Kidney epithelial cell (primary cell): ENCODE measurements at regions not wholly inside any gene's neighbourhood (a gene's known extent, or its start where the extent isn't known, plus 50 kb on each side); places are given as distances from the start of the nearest gene placed in this dataset.

ENCODE experiments used
- DNase-seq: peaks from one replicate; pipeline ENCODE4 v3.0.0-alpha.2; 2010; ENCODE audit warnings: low read depth
- H3K27me3 ChIP-seq: 2 replicates; pipeline ENCODE4 v1.6.0; 2011; ENCODE audit warnings: low read length; ENCODE audit not compliant: control insufficient read depth, insufficient read depth
- H3K36me3 ChIP-seq: 2 replicates; pipeline ENCODE4 v1.5.1; 2011; ENCODE audit warnings: low read length; ENCODE audit not compliant: control insufficient read depth, insufficient read depth
- H3K4me3 ChIP-seq: 2 replicates; pipeline ENCODE4 v1.5.1; 2011; ENCODE audit warnings: low read depth, mild to moderate bottlenecking, control low read depth, low read length
- CTCF ChIP-seq: IDR thresholded peaks from 2 replicates; pipeline ENCODE4 v1.5.1; 2011; ENCODE audit warnings: mild to moderate bottlenecking, moderate library complexity, low read length, control low read depth, inconsistent platforms; ENCODE audit not compliant: insufficient read depth, poor library complexity, severe bottlenecking

DNA sequence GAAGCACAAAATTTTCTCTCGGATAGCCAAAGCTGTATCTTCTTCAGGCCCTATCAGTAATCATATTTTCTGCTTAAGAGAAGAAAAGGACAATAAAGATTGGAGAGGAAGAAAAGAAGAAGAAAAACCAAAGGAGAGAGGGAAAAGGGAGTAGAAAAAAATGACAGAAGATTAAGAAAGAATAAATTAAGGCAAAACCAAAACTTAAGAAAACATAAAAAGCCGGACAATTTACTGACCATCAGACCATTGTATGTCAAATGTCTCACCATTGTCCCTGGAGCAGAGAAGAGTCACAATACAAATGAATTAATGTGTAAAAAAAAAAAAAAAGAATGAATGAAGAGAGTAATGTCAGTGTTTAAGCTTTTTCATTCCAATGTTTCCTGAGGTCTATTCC lies 1274.8 kb downstream of the FSCB start:
- no peaks in the 10 kb centered on the region for H3K27me3 ChIP-seq
- H3K4me3 ChIP-seq = no peak overlapping the region
- TF ChIP-seq CTCF = no peak
- DNase-seq = no peak
- H3K36me3 ChIP-seq = no peaks in the 10 kb centered on the region

DNA sequence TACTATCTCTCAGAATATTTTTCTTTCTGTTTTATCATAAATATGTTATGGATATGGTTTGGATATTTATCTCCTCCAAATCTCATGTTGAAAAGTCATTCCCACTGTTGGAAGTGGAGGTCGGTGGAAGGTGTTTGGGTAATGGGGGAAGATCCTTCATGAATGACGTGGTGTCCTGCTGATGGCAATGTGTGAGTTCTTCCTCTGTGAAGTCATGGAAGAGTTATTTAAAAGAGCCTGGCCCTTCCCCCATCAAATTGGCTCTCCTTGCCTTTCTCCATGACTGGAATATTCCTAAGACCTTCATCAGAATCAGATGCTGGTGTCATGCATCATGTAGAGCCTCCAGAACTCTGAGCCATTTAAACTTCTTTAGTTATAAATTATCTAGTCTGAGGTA lies 1291.6 kb downstream of the FSCB start:
- H3K36me3 ChIP-seq = no peaks in the 10 kb centered on the region
- TF ChIP-seq CTCF = no peak
- H3K27me3 ChIP-seq = no peaks in the 10 kb centered on the region
- no peak for DNase-seq
- H3K4me3 ChIP-seq = no peak overlapping the region

- Histone ChIP-seq H3K4me3 (no peak overlapping the region), H3K27me3 (no peaks in the 10 kb centered on the region), H3K36me3 (no peaks in the 10 kb centered on the region)
- no peak for TF ChIP-seq CTCF
- DNase-seq = no peak
Observed at GRCh38 chr14:43207189-43207588, 1299.9 kb downstream of the FSCB start.

GRCh38 chr14:43204816-43205215 lies 1302.3 kb downstream of the FSCB start:
- DNase-seq = peak; percentile 5
- no peak for TF ChIP-seq CTCF
- Histone ChIP-seq H3K4me3 (no peak overlapping the region), H3K27me3 (no peaks in the 10 kb centered on the region), H3K36me3 (no peaks in the 10 kb centered on the region)

DNA sequence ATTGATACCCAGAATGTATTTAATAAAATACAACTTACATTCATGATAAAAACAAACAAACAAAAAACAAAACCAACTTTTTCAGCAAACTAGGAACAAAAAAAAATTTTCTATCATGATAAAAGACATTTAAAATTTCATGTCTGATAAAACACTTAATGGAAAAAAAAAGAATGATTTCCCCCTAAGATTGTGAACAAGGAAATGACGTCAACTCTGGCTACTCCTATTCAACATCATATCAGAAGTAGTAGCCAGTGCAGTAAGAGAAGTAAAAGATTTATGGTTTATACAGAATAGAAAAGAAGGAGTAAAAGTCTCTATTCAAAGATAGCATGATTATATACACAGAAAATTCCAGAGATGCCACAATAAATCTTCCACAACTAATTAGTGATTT lies 1306.6 kb downstream of the FSCB start:
- Histone ChIP-seq H3K36me3 (no peaks in the 10 kb centered on the region), H3K27me3 (no peaks in the 10 kb centered on the region), H3K4me3 (no peak overlapping the region)
- no peak for DNase-seq
- no peak for TF ChIP-seq CTCF

DNA sequence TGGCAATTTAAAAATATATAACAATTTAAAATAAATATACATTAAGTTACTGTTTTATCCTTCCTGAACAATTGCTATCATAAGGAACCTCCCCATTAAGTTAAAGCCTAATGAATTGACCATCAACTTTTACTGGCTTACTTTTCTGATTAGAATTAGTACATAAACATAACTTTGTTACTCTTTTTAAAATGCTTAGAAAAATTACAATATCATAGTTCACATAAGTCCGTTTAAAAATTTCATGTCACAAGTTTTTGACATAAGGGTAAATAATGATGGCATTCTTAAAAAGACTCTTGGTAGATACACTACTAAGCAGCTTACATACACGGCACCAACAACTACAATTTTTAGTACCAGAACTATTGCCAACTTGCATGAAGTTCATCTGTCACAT lies 1308.6 kb downstream of the FSCB start:
- no peak overlapping the region for H3K4me3 ChIP-seq
- H3K36me3 ChIP-seq = no peaks in the 10 kb centered on the region
- DNase-seq = no peak
- no peaks in the 10 kb centered on the region for H3K27me3 ChIP-seq
- no peak for TF ChIP-seq CTCF
